ENCODE measurements at regions not wholly inside any gene's neighbourhood (a gene's known extent, or its start where the extent isn't known, plus 50 kb on each side); places are given as distances from the start of the nearest gene placed in this dataset.

- H4K20me1 ChIP-seq (ENCODE audit: control insufficient read depth, insufficient read depth, low read depth, low read length): no peaks in the 10 kb centered on the region
- H3K4me2 ChIP-seq (ENCODE audit: low read length): no peak overlapping the region
- no peak overlapping the region for H3K27ac ChIP-seq (ENCODE audit: low read depth, low read length)
- H3K36me3 ChIP-seq (ENCODE audit: control insufficient read depth, low read length): no peaks in the 10 kb centered on the region
- no peaks in the 10 kb centered on the region for H3F3A ChIP-seq (ENCODE audit: control insufficient read depth, insufficient read depth)
- no peak for TF ChIP-seq EZH2phosphoT487 (IDR thresholded peaks at IDR 0.05; ENCODE audit: borderline replicate concordance, low read length)
- TF ChIP-seq CTCF (IDR thresholded peaks at IDR 0.05; ENCODE audit: low read depth, low read length, poor library complexity, severe bottlenecking): no peak
- H3K4me1 ChIP-seq (ENCODE audit: control insufficient read depth, low read length): no peaks in the 10 kb centered on the region
- no peak overlapping the region for H3K4me3 ChIP-seq (ENCODE audit: low read length)
- no peaks in the 10 kb centered on the region for H3K27me3 ChIP-seq (ENCODE audit: control insufficient read depth, low read length)
- H3K79me2 ChIP-seq (ENCODE audit: control insufficient read depth, low read length): no peaks in the 10 kb centered on the region
- no peaks in the 10 kb centered on the region for H3K9me2 ChIP-seq (replicated peaks; ENCODE audit: control insufficient read depth, low read length)
- no peaks in the 10 kb centered on the region for H3K9me3 ChIP-seq (ENCODE audit: control insufficient read depth, insufficient read depth, low read length)
These were observed 192.2 kb upstream of the ZKSCAN2 start for GRCh38 chr16:25449802-25450201.

- Histone ChIP-seq H3K9me2 (replicated peaks; ENCODE audit: control insufficient read depth, low read length) (no peaks in the 10 kb centered on the region; the same call in 1 of the 2 replicates), H3K4me1 (ENCODE audit: control insufficient read depth, low read length) (no peaks in the 10 kb centered on the region), H3K4me2 (ENCODE audit: low read length) (no peak overlapping the region), H3K27me3 (ENCODE audit: control insufficient read depth, low read length) (no peaks in the 10 kb centered on the region), H3K27ac (ENCODE audit: low read depth, low read length) (no peak overlapping the region), H3F3A (ENCODE audit: control insufficient read depth, insufficient read depth) (no peaks in the 10 kb centered on the region), H3K36me3 (ENCODE audit: control insufficient read depth, low read length) (no peaks in the 10 kb centered on the region), H3K79me2 (ENCODE audit: control insufficient read depth, low read length) (no peaks in the 10 kb centered on the region), H3K4me3 (ENCODE audit: low read length) (no peak overlapping the region), H3K9me3 (ENCODE audit: control insufficient read depth, insufficient read depth, low read length) (no peaks in the 10 kb centered on the region), H4K20me1 (ENCODE audit: control insufficient read depth, insufficient read depth, low read depth, low read length) (no peaks in the 10 kb centered on the region)
- TF ChIP-seq EZH2phosphoT487 (IDR thresholded peaks at IDR 0.05; ENCODE audit: borderline replicate concordance, low read length) (no peak), CTCF (IDR thresholded peaks at IDR 0.05; ENCODE audit: low read depth, low read length, poor library complexity, severe bottlenecking) (no peak)
These were observed 186.3 kb upstream of the ZKSCAN2 start for GRCh38 chr16:25443994-25444393.

GRCh38 chr16:25434064-25434463 is 176.4 kb upstream of the ZKSCAN2 start:
- Histone ChIP-seq H3K27ac (ENCODE audit: low read depth, low read length) (no peak overlapping the region), H3K4me1 (ENCODE audit: control insufficient read depth, low read length) (peaks cover 3% of the 10 kb centered on the region; the same call in 1 of the 2 replicates), H4K20me1 (ENCODE audit: control insufficient read depth, insufficient read depth, low read depth, low read length) (no peaks in the 10 kb centered on the region), H3K4me3 (ENCODE audit: low read length) (no peak overlapping the region), H3K9me2 (replicated peaks; ENCODE audit: control insufficient read depth, low read length) (no peaks in the 10 kb centered on the region), H3K9me3 (ENCODE audit: control insufficient read depth, insufficient read depth, low read length) (no peaks in the 10 kb centered on the region), H3K4me2 (ENCODE audit: low read length) (no peak overlapping the region), H3K36me3 (ENCODE audit: control insufficient read depth, low read length) (no peaks in the 10 kb centered on the region), H3K79me2 (ENCODE audit: control insufficient read depth, low read length) (no peaks in the 10 kb centered on the region), H3K27me3 (ENCODE audit: control insufficient read depth, low read length) (no peaks in the 10 kb centered on the region), H3F3A (ENCODE audit: control insufficient read depth, insufficient read depth) (no peaks in the 10 kb centered on the region)
- TF ChIP-seq CTCF (IDR thresholded peaks at IDR 0.05; ENCODE audit: low read depth, low read length, poor library complexity, severe bottlenecking): no peak
- no peak for TF ChIP-seq EZH2phosphoT487 (IDR thresholded peaks at IDR 0.05; ENCODE audit: borderline replicate concordance, low read length)

Data from DOHH2 (cell line).